ENCODE measurements at regions not wholly inside any gene's neighbourhood (a gene's known extent, or its start where the extent isn't known, plus 50 kb on each side); places are given as distances from the start of the nearest gene placed in this dataset.

GRCh38 chr21:43361493-43362296 lies 65.2 kb downstream of the SIK1 start:
- peaks cover 6% of the 10 kb centered on the region for H3K4me1 ChIP-seq (ENCODE audit: insufficient read depth)
- no peaks in the 10 kb centered on the region for H3K9me2 ChIP-seq (ENCODE audit: insufficient read depth)
- no peaks in the 10 kb centered on the region for H3K36me3 ChIP-seq (ENCODE audit: low read depth)
- no peaks in the 10 kb centered on the region for H3K27me3 ChIP-seq (replicated peaks; ENCODE audit: insufficient read depth)
- peak overlapping the region; percentile 92 for H3K27ac ChIP-seq
- H4K20me1 ChIP-seq (ENCODE audit: insufficient read depth): no peaks in the 10 kb centered on the region
- H3K9me3 ChIP-seq (ENCODE audit: low read depth): no peaks in the 10 kb centered on the region
- WGBS, 2 experiments (ENCODE audit: low coverage in 1 of 2, low lambda C conversion rate in 2 of 2, missing lambda C conversion rate in 2 of 2): 32 to 50% methylated on average over 35 of the region's 35 CpGs
- no peaks in the 10 kb centered on the region for H3K79me2 ChIP-seq (ENCODE audit: insufficient read depth)
- in situ Hi-C loops (cut with MboI): no loop called here
- no peaks in the 10 kb centered on the region for H3F3A ChIP-seq (ENCODE audit: insufficient read depth)
- no peak for TF ChIP-seq EZH2 (IDR thresholded peaks at IDR 0.05; ENCODE audit: insufficient read depth, poor library complexity, severe bottlenecking)
- no peak for TF ChIP-seq EZH2phosphoT487 (IDR thresholded peaks at IDR 0.05; ENCODE audit: insufficient read depth, low read depth)
- DNase-seq: peak; percentile 75
- peak overlapping the region; percentile 71 for H2AFZ ChIP-seq
- H3K9ac ChIP-seq: peak overlapping the region; percentile 85
- peak overlapping the region; percentile 51 for H3K4me3 ChIP-seq
- peak overlapping the region; percentile 60 for H3K4me2 ChIP-seq (ENCODE audit: unreplicated experiment)

DNA sequence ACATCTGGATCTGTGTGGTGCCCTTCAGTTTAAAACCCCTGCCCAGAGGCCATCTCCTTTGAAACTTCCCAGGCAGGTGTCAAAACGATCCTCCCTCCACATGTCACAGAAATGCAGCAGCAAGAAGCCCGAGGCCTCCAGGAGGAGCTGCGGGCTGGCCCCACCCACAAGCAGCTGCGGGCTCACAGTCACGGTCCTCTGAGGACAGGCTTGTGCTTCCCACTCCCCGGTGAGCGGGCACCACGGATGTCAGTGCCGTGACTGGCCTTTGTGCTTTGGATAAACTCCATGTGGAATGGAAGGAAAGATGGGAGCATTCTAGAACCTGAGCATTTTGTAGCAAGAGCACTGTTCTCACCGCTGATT lies 65.8 kb downstream of the SIK1 start:
- H3K4me1 ChIP-seq (ENCODE audit: insufficient read depth): peaks cover 6% of the 10 kb centered on the region
- H3K4me2 ChIP-seq (ENCODE audit: unreplicated experiment): peak overlapping the region; percentile 60
- no peaks in the 10 kb centered on the region for H3K9me3 ChIP-seq (ENCODE audit: low read depth)
- peak; percentile 74 for DNase-seq
- WGBS, 2 experiments (ENCODE audit: low coverage in 1 of 2, low lambda C conversion rate in 2 of 2, missing lambda C conversion rate in 2 of 2): 16 to 22% methylated on average over 10 of the region's 10 CpGs
- H3K9ac ChIP-seq: peak overlapping the region; percentile 85
- no peaks in the 10 kb centered on the region for H3K27me3 ChIP-seq (replicated peaks; ENCODE audit: insufficient read depth)
- H3K36me3 ChIP-seq (ENCODE audit: low read depth): no peaks in the 10 kb centered on the region
- peak overlapping the region; percentile 92 for H3K27ac ChIP-seq
- no peaks in the 10 kb centered on the region for H4K20me1 ChIP-seq (ENCODE audit: insufficient read depth)
- in situ Hi-C loops (cut with MboI): no loop called here
- no peaks in the 10 kb centered on the region for H3K79me2 ChIP-seq (ENCODE audit: insufficient read depth)
- TF ChIP-seq EZH2 (IDR thresholded peaks at IDR 0.05; ENCODE audit: insufficient read depth, poor library complexity, severe bottlenecking) (no peak), EZH2phosphoT487 (IDR thresholded peaks at IDR 0.05; ENCODE audit: insufficient read depth, low read depth) (no peak)
- peak overlapping the region; percentile 51 for H3K4me3 ChIP-seq
- no peaks in the 10 kb centered on the region for H3K9me2 ChIP-seq (ENCODE audit: insufficient read depth)
- no peaks in the 10 kb centered on the region for H3F3A ChIP-seq (ENCODE audit: insufficient read depth)
- peak overlapping the region; percentile 71 for H2AFZ ChIP-seq

DNA sequence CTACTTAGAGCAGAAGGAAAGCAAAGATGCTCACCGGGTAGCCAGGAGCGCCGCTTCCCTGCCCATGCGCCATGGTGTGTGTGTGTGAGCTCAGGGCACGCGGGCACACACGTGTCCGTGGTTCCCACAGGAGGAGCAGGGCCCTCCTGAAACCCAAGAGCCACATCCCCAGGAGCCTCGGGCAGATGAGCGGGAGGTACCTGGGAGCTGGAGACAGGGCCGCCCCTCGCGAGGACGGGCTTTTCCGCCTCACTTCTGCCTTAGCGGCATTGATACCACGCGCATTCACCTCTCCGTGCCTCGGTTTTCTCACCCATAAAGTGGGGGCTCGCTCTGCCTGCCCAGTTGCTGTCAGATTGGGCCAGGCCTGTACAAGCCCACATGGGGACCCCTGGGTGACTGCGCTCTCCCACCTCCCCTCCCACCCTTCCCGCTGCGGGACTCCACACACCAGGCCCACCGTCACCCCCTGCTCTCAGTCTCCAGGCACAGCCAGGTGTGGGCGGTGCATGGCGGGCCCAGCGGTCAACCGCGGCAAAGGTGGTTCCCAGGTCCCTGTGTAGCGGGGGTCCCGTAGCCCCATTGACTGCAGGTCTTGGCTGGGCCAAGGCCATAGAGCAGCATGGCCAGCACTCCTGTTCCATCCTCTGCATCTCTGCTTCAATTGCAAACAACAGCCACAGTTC lies 66.3 kb downstream of the SIK1 start:
- no peaks in the 10 kb centered on the region for H4K20me1 ChIP-seq (ENCODE audit: insufficient read depth)
- no peak overlapping the region for H3K4me3 ChIP-seq
- H3K9me3 ChIP-seq (ENCODE audit: low read depth): no peaks in the 10 kb centered on the region
- H3K4me1 ChIP-seq (ENCODE audit: insufficient read depth): peaks cover 6% of the 10 kb centered on the region
- in situ Hi-C loops (cut with MboI): no loop called here
- H3F3A ChIP-seq (ENCODE audit: insufficient read depth): no peaks in the 10 kb centered on the region
- H3K79me2 ChIP-seq (ENCODE audit: insufficient read depth): no peaks in the 10 kb centered on the region
- peak overlapping the region; percentile 85 for H3K9ac ChIP-seq
- H3K4me2 ChIP-seq (ENCODE audit: unreplicated experiment): no peak overlapping the region
- no peak for DNase-seq
- no peak for TF ChIP-seq EZH2 (IDR thresholded peaks at IDR 0.05; ENCODE audit: insufficient read depth, poor library complexity, severe bottlenecking)
- TF ChIP-seq EZH2phosphoT487 (IDR thresholded peaks at IDR 0.05; ENCODE audit: insufficient read depth, low read depth): no peak
- peak overlapping the region; percentile 92 for H3K27ac ChIP-seq
- no peaks in the 10 kb centered on the region for H3K36me3 ChIP-seq (ENCODE audit: low read depth)
- H3K27me3 ChIP-seq (replicated peaks; ENCODE audit: insufficient read depth): no peaks in the 10 kb centered on the region
- WGBS, 2 experiments (ENCODE audit: low coverage in 1 of 2, low lambda C conversion rate in 2 of 2, missing lambda C conversion rate in 2 of 2): 89% methylated on average over 32 of the region's 32 CpGs
- H3K9me2 ChIP-seq (ENCODE audit: insufficient read depth): no peaks in the 10 kb centered on the region
- H2AFZ ChIP-seq: no peak overlapping the region

DNA sequence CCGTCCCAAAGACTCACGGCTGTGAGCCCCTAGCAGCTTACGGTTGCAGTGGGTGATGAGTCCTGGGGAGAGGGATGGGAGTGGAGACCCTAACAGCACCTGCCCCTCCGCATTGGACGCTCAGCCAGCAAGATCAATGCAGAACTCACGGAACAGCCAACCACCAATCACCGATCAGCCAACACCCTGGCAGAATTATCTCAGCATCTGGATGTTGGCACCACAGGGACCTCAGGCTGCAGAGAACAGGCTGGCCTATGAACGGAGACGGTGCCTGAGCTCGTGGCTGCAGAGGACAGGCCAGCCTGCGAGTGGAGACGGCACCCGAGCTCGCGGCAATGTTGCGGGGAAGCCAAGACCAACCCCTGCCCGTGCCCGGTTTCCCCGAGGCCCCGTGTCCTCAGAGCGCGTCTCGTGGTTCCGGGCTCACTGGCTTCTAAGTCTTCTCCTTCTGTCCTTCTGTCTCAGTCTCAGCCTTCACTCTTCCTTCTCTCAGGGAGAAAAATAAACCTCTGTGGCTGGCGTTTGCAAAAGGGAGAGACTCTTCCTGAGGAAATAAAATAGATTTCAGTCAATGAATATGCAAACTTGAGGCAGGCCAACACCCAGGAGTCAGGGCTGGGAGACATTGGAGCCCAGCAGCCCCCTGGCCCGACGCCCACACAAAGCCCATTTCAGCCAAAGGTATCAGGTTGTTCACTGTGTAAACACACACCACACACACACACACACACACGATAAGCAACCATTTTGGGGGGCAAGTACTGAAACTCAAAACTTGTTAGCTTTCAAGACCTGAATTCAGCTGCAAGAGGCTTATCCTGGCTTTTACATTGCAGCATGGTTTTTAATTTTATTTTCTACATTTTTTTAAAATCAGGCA lies 67.8 kb downstream of the SIK1 start:
- H3K4me1 ChIP-seq (ENCODE audit: insufficient read depth): peaks cover 6% of the 10 kb centered on the region
- H2AFZ ChIP-seq: no peak overlapping the region
- H3K27me3 ChIP-seq (replicated peaks; ENCODE audit: insufficient read depth): no peaks in the 10 kb centered on the region
- no peaks in the 10 kb centered on the region for H4K20me1 ChIP-seq (ENCODE audit: insufficient read depth)
- H3K9me2 ChIP-seq (ENCODE audit: insufficient read depth): no peaks in the 10 kb centered on the region
- H3K4me3 ChIP-seq: no peak overlapping the region
- no peak for TF ChIP-seq EZH2phosphoT487 (IDR thresholded peaks at IDR 0.05; ENCODE audit: insufficient read depth, low read depth)
- no peak for TF ChIP-seq EZH2 (IDR thresholded peaks at IDR 0.05; ENCODE audit: insufficient read depth, poor library complexity, severe bottlenecking)
- H3K79me2 ChIP-seq (ENCODE audit: insufficient read depth): no peaks in the 10 kb centered on the region
- DNase-seq: no peak
- WGBS, 2 experiments (ENCODE audit: low coverage in 1 of 2, low lambda C conversion rate in 2 of 2, missing lambda C conversion rate in 2 of 2): 48 to 53% methylated on average over 28 of the region's 28 CpGs
- H3K9me3 ChIP-seq (ENCODE audit: low read depth): no peaks in the 10 kb centered on the region
- in situ Hi-C loops (cut with MboI): no loop called here
- no peaks in the 10 kb centered on the region for H3K36me3 ChIP-seq (ENCODE audit: low read depth)
- no peaks in the 10 kb centered on the region for H3F3A ChIP-seq (ENCODE audit: insufficient read depth)
- no peak overlapping the region for H3K9ac ChIP-seq
- no peak overlapping the region for H3K4me2 ChIP-seq (ENCODE audit: unreplicated experiment)
- no peak overlapping the region for H3K27ac ChIP-seq
